ENCODE measurements at regions not wholly inside any gene's neighbourhood (a gene's known extent, or its start where the extent isn't known, plus 50 kb on each side); places are given as distances from the start of the nearest gene placed in this dataset.

DNA sequence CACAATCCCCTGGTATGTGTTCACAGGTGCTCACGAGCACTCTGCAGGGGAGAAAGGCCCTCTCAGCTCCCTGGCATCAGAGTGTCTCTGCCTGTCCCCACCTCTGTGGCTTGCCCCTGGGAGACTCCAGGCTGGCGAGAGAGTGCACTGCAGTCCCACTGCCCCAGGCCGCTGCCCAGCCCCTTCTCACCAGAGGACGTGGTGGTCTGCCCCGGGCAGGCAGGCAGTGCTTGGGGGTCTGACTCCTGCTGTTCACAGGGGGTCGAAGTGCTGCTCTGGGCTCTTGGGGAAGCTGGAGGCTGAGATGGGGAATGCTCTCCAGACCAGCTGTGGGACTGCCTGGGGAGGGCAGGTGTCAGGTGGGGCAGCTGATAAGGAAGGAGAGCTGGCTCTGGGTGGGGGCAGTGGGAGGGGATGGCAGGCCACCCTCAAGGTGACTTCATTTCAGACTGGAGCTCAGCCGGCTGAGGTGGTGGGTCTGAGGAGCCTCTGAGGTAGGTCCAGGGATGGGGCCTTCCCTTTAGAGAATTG is 151.0 kb upstream of the B3GAT1 start:
- DNase-seq: no peak

DNA sequence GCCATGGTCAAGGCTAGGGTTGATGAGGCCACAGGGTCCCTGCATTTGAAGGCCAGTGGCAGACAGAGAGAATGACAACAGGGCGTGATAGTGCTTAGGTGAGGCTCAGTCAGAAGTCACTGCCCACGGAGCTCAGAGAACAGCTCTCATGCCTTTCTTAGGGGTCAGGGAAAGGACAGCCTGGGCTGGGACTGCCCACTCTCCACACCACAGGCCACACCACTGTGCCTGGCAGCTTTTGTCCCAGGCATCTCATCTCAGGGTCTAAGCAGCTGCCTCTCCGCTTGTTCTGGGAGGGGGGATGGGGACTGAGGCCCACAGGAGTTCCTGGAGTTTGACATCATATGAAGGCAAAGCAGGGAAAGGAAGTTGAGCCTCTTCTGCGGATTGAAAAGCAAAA is 150.2 kb upstream of the B3GAT1 start:
- no peak for DNase-seq

DNA sequence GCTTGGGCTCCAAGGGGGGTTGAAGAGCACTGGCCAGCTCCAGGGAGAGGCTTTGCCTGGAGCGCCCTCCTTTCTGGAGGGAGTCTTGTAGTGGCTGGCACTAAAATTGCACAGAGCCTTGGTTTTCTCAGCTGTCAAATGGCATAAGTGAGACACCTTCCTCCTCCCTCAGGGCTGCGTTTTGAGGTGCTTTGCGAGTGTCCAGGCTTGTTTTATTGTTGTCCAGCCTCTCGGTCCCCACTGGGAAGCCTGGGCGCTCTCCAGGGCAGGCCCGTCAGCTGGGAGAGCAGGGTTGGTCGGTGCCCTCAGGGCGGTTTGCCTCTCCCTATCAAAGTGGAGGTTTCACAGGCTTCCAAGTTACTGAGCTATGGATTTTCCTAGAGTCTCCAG is 149.3 kb upstream of the B3GAT1 start:
- no peak for DNase-seq

DNA sequence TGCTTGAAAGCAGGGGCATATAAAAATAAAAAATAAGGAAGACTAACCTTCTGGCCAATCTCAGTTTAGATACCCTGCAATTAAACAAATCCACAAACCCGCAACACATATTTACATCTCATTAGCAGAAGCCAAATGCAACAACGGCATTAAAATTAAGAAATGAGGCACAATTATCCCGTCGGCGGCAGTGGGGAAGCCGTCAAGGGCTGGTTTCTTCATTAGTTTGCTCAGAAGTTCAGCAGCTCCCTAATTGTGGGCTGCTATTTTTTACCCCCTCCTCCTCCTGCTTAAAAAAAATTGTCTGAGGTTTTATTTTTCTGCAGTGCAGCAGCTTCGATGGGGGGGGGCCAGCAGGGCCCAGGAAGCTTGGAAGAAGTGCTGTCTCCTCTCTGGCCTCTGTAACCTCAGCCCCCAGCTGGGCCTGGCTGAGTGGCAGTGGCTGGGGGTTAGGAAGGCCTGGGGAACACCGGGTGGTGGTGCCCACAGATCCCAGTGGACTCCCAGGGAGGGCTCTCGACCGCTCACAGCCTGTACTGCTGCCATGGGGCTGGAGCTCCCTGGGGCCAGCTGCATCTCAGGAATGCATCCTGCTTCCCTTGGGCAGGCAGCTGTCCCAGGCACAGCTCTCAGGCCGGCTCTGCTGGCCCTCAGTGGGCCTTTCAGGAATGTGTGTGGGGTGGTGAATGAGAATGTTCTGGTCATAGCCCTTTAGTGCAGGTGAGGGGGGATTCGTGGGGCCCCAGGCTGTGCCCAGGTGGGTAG is 148.7 kb upstream of the B3GAT1 start:
- DNase-seq: no peak

DNA sequence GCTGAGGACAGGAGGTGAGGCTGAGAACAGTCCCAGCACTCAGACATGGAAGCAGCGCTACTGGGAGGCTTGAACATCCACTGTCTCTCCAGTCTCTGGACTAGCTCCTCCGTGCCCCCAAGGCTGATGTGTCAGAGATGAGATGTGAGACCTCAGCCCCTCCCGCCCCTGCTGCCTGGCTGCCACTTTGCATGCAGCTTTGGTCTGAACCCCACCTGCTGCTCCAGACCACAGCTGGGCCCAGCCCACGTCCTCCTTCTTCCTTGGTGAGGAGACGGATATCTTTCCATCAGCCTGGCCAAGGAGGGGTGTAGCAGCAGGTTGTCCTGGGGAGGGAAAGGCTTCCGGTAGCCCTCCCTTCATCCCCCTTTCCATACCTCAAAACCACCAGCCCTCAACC is 148.0 kb upstream of the B3GAT1 start:
- no peak for DNase-seq

DNA sequence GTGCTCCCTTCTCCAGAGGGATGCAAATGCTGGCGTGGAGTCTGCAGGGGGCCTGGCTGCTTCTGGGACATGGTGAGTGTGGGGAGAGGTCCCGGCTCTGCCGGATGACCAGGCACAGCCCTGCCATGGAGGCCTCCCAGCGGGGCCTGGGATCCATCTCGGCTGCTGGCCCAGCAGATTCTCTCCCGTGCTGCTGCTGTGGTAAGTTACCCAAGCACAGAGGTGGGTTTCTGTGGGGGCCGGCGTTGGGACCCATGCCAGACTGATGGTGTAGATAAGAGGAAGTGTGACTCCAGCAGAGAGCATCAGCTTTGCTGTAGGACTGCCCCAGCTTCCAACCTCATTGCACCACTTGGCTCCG is 147.5 kb upstream of the B3GAT1 start:
- no peak for DNase-seq

DNA sequence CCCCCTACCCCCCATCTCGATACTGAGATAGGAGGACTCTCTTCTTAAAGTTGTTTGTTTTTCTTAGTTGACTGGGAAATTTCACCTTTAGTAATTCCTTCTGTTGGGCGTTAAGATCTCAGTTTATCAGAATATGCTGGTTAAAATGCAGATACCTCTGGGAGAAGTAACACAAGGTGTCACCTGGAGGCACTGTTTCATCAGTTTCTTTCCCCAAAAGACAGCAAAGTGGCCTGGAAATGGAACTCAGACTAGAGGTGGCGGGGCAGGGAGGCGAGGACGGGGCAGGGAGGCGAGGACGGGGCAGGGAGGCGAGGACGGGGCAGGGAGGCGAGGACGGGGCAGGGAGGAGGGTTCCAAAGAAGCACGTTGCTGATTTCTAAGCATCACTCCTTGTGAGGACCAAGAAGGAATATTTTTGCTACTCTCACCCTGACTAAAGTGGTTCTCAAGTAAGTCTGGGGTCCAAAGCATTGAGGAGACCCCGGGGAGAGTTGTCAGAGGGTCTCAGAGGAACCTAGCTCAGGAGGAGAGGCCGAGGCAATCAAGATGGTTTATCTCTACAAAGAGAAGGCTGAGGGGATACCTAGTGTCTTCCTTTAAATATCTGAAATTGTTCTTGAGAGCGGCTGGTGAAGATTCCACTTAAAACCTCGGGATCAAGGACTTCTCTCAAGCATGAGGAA is 147.0 kb upstream of the B3GAT1 start:
- no peak for DNase-seq

DNA sequence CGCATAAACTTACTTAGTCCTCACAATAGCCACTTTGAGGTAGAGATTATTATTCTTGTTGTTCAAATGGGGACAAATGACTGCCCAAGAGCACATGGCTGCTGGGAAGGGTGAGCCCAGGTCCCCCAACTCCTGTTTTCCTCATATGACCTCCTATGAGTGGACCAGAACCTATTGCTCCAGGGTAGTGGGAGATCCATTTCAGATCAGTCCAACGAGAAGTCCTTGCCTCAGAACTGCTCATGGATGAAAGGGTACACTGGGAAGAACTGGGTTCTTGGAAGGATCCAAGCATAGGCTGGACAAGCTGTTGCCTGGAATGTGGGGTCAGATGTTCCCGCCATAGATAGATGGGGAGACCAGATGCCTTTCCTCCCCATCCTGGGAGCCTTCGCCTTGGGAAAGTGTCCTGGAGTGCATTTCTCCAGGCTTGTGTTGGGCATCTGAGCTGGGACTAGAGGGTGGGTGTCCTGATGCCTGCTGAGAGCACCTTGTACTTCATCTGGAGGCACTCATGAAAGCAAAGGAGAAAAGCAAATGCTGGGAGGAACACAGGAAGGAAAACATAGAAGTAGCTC is 146.3 kb upstream of the B3GAT1 start:
- DNase-seq: no peak

DNA sequence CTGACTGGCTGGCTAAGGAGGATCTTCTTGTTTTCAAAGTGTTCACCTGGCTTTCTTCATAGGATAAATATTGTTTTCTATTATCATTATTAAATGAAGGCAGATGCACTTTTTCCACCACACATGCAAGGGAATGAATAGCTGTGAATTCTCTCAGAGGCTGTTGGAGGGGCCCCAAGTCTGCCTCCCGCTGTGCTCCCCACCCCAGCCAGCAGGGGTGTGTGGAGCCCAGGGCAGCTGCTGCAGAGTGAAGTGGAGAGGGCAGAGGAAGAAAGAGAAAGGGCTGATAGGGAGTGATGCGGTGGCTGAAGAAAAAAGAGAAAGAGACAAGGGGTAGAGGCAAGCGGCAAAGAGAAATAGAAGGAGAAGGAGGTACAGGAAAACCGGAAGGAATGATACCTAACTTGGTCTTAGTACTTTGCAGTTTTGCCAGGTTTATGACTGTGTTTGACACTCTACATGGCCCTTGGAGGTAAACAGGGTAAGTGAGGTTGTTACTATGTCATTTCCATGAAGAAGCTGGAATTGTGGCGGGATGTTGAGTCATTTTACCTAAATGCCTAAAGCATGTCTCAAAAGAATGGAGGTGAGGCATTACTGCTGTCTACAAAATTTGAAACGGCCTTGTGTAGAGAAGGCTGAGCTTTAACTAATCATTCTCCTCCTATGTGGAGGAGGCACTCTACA is 145.7 kb upstream of the B3GAT1 start:
- no peak for DNase-seq

DNA sequence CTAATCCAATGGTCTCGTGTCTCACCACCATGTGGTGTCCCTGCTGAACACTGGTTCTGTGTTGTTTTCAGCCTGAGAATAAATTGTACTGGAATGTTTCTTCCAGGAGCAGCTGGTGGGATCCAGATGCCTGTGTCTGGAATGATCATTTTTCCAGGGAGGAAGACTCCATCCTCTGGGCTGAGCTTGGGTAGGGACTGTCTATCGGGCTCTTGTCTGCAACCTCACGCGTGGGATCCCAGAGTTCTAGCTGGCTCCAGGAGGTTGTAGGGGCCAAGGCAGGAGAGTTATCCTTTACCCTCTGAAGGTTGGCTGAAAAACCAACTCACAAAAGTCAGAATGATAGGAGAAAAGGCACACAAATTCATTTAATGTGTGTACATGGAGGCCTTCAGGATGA is 144.1 kb upstream of the B3GAT1 start:
- no peak for DNase-seq

DNA sequence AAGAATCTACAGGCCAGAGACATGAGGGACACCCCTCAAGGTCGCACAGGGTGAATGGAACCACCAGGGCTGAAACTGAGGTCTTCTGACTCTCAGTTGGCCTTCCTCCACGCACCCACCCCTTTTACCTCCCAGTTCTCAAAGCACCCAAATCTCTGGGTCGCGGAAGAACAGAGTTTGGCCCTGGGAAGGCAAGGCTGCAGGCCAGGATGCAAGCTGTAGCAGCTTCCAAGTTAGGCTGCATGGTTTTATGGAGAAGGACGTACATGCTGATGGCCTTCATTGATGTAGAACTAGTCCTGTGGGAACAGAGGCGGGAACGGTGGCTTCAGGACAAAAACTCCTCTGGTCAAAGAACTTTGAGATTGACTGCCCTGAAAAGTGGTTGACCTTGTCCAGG is 143.5 kb upstream of the B3GAT1 start:
- DNase-seq: no peak

DNA sequence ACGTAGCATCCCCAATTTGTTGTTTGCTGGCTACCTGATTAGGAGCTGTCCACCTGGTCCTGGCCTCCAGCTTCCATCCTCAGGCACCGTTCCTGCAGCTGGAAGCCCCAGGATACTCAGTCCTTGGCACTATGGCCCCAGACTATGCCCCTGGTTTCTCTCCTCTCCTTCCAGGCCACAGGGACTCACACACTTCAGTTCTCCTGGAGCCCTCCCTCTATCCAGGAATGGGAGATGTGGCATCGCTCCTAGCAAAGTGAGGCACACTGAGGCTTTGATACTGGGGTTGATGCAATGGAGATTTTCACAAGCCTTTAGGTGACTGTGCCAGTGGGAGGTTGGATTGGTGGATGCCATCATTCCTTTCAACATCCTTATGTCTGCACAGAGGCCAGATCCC is 142.8 kb upstream of the B3GAT1 start:
- no peak for DNase-seq

DNA sequence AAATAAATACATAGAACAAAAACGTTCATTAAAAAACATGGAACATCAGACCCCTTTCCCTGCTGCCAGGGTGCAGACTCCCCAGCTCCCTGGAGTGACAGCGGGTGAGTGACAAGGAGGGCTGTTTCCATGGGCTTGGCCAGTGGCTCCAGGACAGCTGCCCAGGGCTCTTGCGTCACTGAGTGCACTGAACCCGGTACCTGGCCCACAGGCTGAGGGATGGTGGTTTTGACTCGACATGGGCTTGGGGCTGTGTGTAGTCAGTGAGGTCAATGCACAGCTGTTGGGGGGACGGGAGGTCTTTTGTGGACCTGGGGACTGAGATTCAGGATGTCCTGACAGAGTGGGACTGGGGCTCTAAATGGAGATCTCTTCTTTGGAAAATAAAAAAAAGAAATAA is 142.1 kb upstream of the B3GAT1 start:
- DNase-seq: no peak

DNA sequence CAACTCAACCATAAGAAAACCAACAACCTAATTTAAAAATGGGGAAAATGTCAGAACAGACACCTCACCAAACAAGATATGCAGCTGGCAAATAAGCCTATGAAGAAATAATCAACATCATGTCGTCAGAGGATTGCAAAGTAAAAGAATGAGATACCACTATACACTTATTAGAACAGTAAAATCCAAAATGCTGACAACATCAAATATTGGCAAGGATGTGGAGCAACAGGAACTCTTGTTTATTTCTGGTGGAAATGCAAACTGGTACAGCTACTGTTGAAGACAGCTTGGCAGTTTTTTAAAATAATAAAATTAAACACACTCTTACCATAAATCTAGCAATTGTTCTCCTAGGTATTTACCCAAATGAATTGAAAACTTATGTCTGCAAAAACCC is 140.7 kb upstream of the B3GAT1 start:
- DNase-seq: no peak

DNA sequence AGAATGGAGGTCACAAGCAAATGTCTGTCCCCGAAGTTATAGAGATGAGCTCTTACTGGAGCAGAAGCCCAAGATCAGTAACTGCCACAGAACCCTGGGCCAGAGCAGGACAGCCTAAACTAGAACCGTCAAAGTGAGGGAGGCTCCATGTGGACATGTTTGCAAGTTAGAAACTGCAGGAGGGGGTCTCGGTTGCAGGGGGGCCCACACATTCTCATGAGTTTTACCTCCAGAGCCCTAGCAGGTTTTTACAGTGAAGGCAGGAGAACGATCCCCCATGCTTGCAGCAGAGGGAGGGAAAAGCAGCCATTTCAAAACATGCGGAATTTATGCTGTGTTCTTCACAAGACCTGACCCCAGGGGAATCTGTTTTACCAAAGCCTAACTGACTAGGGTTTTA is 133.5 kb upstream of the B3GAT1 start:
- no peak for DNase-seq

DNA sequence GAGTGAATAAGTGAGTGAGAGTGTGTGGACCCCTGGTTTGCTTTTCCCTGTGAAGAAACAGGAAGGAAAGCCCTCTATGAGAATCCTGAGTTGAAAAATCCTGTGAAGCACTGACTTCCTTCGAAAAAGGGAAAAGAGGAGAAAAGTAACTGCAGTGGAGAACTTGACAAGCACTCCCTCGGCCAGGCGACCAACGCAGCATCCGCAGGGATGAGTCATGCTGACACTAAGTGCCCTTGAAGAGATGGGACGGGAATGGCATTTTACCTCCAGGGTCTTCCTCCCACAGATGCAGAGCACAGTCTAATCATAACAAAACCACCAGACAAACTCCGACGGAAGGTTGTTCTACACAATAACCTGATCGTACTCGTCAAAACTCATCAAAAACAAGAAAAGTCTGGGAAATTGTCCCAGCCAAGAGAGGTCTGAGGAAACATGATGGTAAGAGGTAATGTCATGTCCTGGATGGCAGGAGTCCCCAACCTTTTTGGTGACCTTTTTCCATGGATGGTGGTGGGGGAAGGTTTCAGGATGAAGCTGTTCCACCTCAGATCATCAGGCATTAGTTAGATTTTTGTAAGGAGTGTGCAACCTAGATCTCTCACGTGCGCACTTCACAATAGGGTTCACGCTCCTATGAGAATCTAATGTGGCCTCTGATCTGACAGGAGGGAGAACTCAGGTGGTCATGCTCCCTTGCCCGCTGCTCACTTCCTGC is 132.2 kb upstream of the B3GAT1 start:
- DNase-seq: no peak

DNA sequence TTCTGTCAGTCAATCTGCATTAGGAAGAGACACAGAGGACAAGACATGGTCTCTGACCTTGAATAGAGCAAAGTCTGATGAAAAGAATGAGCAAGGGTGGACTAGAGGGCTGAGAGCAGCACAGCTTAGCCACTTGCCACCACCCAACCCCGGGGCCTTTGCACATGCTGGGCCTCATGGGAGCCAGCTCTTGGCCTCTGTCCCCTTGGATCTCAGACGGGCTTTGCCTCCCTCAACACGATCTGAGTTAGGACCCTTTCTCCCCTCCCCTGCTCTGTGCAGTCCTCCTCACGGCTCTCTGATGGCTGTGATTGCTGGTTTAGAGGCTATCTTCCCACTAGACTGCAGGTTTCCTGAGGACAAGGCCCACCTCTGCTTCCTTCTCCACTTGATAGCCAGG is 131.6 kb upstream of the B3GAT1 start:
- DNase-seq: no peak

DNA sequence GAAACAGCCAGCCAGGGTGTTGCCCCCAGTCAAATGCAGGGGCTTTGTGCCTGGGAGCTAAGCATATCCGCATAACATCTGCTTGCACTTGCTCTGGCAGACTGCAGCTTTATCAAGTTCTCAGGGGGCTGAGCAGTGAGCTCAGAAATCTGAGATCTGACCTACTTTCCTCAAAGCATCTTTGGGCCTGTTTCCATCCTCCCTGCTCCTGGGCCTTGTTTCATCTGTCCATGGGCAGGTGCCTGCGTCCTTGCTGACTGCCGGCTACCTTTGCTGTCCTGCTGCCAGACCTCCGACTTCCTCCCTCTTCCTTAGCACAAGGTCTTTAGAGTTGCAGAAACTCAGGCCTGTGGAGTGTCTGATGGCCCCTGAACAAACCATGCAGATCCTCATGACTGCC is 131.2 kb upstream of the B3GAT1 start:
- no peak for DNase-seq

DNA sequence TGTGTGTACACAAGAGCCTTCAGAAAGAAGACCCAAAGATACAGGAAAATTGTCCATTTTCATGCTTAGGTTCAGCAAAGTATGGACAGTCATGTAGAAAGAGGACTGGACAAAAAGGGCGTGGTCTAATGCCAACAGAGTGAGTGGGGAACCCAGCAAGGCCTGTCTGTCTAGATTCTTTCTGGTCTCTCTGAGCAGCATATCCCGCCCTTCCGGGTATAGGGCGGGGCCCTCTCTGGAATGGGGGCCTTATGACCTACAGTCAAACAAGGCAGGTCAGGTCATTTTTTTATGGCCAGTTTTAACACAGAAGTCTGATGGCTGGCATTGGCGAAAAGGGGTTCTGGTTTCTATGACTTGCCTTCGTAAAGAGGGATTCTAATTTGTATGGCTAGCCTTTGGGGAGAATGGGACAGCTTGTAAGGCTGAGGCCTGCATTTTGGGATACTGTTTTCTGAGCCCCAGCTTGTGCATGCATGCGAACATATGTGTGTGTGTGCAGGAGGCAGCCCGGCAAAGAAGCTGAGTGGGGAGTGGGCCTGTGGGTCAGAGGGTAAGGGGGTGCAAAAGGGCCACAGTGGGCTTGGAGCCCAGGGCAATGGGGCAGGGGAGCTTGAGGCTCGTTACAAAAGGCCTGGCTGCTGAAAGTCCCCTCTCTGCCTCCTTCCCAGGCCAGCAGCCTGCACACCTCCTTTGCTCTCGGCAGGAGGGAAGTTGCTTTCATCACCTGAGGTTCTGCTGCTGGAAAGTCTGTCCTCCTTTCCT is 130.5 kb upstream of the B3GAT1 start:
- no peak for DNase-seq

DNA sequence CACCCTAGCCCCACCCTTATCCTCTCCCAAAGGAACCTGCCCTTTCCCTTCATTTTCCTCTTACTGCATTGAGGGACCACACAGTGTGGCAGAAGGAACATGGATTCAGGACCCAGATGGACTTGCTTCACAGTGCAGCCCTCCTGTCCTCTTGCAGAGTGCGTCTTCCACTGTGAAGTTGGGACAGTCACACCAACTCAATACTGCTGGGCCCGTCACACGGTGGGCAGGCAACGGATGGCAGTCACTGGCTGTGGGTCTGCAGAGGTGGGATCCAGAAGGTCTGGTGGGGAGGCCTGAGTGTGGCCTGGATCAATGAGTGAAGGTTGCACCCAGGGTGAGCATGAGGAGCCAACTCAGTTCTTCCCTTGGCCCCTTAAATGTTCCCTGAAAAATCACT is 129.9 kb upstream of the B3GAT1 start:
- no peak for DNase-seq

DNA sequence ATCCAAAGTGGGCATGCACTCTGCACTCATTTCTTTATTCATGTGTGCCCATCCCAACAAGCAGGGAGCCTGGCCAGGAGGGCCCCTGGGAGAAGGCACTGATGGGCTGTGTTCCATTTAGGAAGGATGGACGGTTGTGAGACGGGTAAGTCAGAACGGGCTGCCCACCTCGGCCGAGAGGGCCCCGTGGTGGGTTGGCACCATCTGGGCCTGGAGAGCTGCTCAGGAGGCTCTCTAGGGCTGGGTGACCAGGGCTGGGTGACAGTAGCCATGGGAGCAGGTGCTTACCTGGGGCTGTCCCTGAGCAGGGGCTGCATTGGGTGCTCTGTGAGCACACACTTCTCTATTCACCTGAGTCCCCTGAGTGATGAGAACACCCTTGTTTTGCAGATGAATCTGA is 129.3 kb upstream of the B3GAT1 start:
- DNase-seq: no peak

DNA sequence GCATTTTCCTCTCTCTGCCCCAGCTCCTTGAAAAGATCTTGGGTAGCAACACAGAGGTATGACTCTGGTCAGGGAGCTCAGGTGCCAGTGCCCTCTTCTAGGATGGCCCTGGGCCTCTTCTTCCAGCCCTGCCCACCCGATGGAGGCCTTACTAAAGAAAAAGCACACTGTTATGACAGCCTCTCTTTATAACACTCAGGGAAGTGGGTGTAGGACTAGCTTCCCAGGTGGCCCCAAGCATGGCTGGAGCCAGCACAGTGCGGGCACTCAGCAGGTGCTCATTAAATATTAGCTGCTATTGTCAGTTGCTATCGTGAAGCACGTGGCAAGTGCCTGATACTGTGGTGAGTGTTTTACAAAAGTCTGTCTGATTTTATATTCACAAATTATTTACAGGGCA is 127.2 kb upstream of the B3GAT1 start:
- DNase-seq: no peak
